Esophagus squamous epithelium (tissue), 5 donors: ENCODE measurements at regions not wholly inside any gene's neighbourhood (a gene's known extent, or its start where the extent isn't known, plus 50 kb on each side); places are given as distances from the start of the nearest gene placed in this dataset.

Source experiments
- DNase-seq: peaks from one replicate; lab custom pipeline; 2025; lab: John Stamatoyannopoulos, UW
- H3K27ac ChIP-seq, 4 donors: fragments of 200-600 bp; sonication (generic); one replicate each; pipeline ENCODE4 v1.5.1; 2016 to 2019; ENCODE audit warnings: mild to moderate bottlenecking in 1 of 4
- H3K27me3 ChIP-seq, 4 donors: fragments of 200-600 bp; sonication (generic); 1 replicate in 3 of 4; 2 replicates in 1 of 4; pipeline versions ENCODE4 v1.5.1 to v1.6.0; 2017 to 2021; ENCODE audit warnings: antibody characterized with exemption in 1 of 4
- H3K36me3 ChIP-seq, 3 donors: fragments of 200-600 bp; sonication (generic); one replicate each; pipeline ENCODE4 v1.5.1; 2016 to 2019
- H3K4me1 ChIP-seq, 3 donors: fragments of 200-600 bp; sonication (generic); one replicate each; pipeline ENCODE4 v1.5.1; 2017 to 2019
- H3K4me3 ChIP-seq, 4 donors: fragments of 200-600 bp; sonication (generic); 1 replicate in 3 of 4; 2 replicates in 1 of 4; pipeline ENCODE4 v1.5.1; 2016 to 2019; ENCODE audit warnings: mild to moderate bottlenecking in 2 of 4, moderate library complexity in 1 of 4
- H3K9me3 ChIP-seq, 3 donors: fragments of 200-600 bp; sonication (generic); one replicate each; pipeline ENCODE4 v1.5.1; 2016 to 2019
- POLR2A ChIP-seq, 4 donors: fragments of 450-650 bp; IDR thresholded peaks; one replicate each; pipeline ENCODE4 v1.6.1; 2017; ENCODE audit warnings: antibody characterized with exemption in 4 of 4, mild to moderate bottlenecking in 4 of 4, moderate library complexity in 3 of 4
- WGBS, 2 donors: methylation state at CpG; one replicate each; pipeline ENCODE4 v1.1.5; 2018; 5-methylcytosine and 5-hydroxymethylcytosine counted together
- intact Hi-C: fragments of 100-400 bp; cut with DNase I; formaldehyde crosslinking; loops from one replicate; pipeline ENCODE4 v1.15.0; 2022
- TF ChIP-seq, protein P1 (sequence below), 6 experiments: fragments of 450-650 bp in 4 of 6; fragments of 200-600 bp in 2 of 6; sonication (generic) in 2 of 6; IDR thresholded peaks; one replicate each; pipeline ENCODE4 v1.5.1; 2016 to 2019; ENCODE audit warnings: antibody characterized with exemption in 6 of 6, mild to moderate bottlenecking in 4 of 6, moderate library complexity in 4 of 6
- donor health status: DM: yes; HTN: yes; CAD: no.

DNA sequence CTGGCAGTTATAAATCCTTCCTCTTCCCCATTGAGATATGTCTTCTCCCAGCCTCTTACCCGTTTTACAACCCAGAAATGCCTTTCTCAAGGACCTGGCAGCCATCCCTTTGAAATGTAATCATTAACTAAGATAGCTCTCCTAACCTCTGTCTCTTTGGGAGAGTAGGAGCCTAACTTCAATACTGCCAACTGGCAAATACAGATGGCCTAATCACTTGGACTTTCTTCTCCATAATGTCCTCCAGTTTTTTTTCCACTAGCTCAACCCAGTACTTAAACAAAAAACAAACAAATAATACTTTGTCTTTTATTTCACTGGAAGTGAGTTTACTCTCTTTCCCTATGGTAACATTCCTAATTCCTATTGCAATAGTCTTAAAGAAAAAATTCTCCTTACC is 1391.1 kb downstream of the SUCLG1 start:
- TF ChIP-seq, protein P1, sequence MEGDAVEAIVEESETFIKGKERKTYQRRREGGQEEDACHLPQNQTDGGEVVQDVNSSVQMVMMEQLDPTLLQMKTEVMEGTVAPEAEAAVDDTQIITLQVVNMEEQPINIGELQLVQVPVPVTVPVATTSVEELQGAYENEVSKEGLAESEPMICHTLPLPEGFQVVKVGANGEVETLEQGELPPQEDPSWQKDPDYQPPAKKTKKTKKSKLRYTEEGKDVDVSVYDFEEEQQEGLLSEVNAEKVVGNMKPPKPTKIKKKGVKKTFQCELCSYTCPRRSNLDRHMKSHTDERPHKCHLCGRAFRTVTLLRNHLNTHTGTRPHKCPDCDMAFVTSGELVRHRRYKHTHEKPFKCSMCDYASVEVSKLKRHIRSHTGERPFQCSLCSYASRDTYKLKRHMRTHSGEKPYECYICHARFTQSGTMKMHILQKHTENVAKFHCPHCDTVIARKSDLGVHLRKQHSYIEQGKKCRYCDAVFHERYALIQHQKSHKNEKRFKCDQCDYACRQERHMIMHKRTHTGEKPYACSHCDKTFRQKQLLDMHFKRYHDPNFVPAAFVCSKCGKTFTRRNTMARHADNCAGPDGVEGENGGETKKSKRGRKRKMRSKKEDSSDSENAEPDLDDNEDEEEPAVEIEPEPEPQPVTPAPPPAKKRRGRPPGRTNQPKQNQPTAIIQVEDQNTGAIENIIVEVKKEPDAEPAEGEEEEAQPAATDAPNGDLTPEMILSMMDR (IDR thresholded peaks at IDR 0.05): no peak
- Histone ChIP-seq H3K4me3 (no peak overlapping the region), H3K4me1 (no peaks in the 10 kb centered on the region), H3K27me3 (no peaks in the 10 kb centered on the region), H3K9me3 (no peaks in the 10 kb centered on the region), H3K27ac (no peak overlapping the region), H3K36me3 (no peaks in the 10 kb centered on the region)
- DNase-seq: no peak
- intact Hi-C loops: no loop called here
- 29 to 47% methylated on average over 1 of the region's 1 CpG for WGBS, 2 donors

DNA sequence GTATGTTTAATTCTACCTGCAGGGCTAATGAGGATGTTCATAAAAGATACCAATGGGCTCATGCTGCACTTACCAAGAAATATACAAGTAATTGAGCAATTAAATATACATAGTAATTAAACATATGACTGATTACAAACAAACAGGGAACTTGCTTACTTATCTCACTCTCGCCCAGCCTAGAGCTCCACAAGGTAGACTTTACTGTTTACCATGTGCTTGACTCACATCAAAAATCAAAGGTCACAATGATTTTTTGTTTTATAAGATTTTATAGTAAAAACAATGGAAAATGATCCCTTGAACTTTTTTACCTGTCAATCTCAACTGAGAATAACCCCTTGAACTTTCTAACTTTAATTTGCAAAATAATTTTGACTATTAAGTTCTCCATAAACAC is 1395.1 kb downstream of the SUCLG1 start:
- no peaks in the 10 kb centered on the region for H3K27me3 ChIP-seq
- 78 to 82% methylated on average over 1 of the region's 1 CpG for WGBS, 2 donors
- intact Hi-C loops: no loop called here

DNA sequence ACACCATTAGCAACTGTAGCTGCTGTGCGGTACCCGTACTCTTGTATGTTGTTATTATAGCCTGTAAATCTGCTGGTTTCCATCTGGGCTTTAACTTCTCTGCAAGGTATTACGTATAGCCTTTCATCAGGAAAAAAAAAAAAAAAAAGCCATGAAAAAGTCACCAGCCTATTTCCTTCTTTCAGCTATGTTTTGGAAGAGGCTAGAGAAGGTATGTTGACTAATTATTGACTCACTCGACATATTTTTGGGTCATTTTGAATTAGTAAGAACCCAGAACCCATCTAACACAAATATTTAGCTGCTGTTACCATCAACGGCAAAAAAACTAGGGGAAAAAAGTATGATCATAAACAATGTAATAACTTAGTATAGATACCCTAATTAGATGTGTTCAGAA is 1395.6 kb downstream of the SUCLG1 start:
- no peak for TF ChIP-seq POLR2A (IDR thresholded peaks at IDR 0.05)
- TF ChIP-seq, protein P1 (IDR thresholded peaks at IDR 0.05): no peak
- no peak overlapping the region for H3K4me3 ChIP-seq
- no peaks in the 10 kb centered on the region for H3K4me1 ChIP-seq
- WGBS, 2 donors: 58 to 78% methylated on average over 5 of the region's 5 CpGs
- H3K27ac ChIP-seq: no peak overlapping the region
- intact Hi-C loops: no loop called here
- no peaks in the 10 kb centered on the region for H3K36me3 ChIP-seq
- no peak for DNase-seq
- no peaks in the 10 kb centered on the region for H3K27me3 ChIP-seq
- no peaks in the 10 kb centered on the region for H3K9me3 ChIP-seq

More for the DNA sequence above, 1395.1 kb downstream of the SUCLG1 start:
- Histone ChIP-seq H3K36me3 (no peaks in the 10 kb centered on the region), H3K4me1 (no peaks in the 10 kb centered on the region), H3K4me3 (no peak overlapping the region), H3K27ac (no peak overlapping the region), H3K9me3 (no peaks in the 10 kb centered on the region)
- no peak for DNase-seq
- TF ChIP-seq, protein P1 (IDR thresholded peaks at IDR 0.05): no peak
- TF ChIP-seq POLR2A (IDR thresholded peaks at IDR 0.05): no peak

DNA sequence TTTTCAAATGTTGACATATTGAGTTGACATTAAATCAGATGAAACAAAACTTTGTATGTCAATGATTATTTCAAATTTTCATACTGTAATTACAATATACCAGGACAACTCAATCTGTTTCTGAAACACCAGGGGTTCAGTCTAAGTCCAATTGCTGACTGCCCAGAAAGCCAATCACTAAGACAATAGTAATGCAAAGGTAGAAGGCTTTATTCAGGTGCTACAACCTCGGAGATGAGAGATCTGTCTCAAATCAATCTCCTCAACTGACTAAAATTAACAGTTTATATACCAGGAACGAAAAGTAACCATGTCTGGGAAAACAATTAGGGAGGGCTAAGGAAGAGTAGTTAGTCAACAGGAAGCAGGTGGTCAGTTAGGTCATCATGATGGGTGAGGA is 1400.4 kb downstream of the SUCLG1 start:
- intact Hi-C loops: no loop called here
- TF ChIP-seq, protein P1 (IDR thresholded peaks at IDR 0.05): no peak
- 29 to 41% methylated on average over 2 of the region's 2 CpGs for WGBS, 2 donors

DNA sequence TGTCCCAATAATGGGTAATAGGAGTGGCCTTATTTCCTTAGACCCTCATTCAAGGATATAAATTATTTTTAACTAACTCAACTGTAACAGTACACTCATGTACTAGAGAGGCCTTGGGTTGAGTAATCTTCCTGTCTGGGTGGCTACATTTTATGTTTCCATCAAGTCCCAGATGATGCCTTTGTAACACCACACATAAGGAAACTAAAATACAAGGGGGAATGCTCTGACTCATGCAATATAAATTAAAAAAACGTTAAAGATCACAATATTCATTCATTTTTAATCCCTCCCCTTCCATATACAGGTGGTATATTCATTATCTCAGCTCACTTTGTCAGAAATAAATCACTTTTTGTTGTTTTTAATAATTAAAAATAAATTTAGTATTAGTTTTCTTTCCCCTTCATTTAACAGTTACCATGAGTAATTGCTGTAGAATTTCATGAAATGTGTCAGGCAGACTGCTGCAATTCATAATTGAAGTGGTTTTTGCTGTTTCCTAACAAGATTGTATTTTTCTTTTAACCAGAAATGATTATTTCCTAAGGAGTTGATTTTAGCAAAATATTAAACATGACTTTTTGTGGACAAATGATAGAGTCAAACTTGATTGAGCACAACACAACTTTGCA is 1403.6 kb downstream of the SUCLG1 start:
- TF ChIP-seq, protein P1 (IDR thresholded peaks at IDR 0.05): no peak
- no peak for TF ChIP-seq POLR2A (IDR thresholded peaks at IDR 0.05)
- no peak for DNase-seq

More for the DNA sequence above, 1400.4 kb downstream of the SUCLG1 start:
- Histone ChIP-seq H3K4me3 (no peak overlapping the region), H3K36me3 (no peaks in the 10 kb centered on the region), H3K27ac (no peak overlapping the region), H3K27me3 (no peaks in the 10 kb centered on the region), H3K9me3 (no peaks in the 10 kb centered on the region), H3K4me1 (no peaks in the 10 kb centered on the region)
- DNase-seq: no peak

More for the DNA sequence above, 1403.6 kb downstream of the SUCLG1 start:
- intact Hi-C loops: no loop called here
- Histone ChIP-seq H3K36me3 (no peaks in the 10 kb centered on the region), H3K4me3 (no peak overlapping the region), H3K4me1 (no peaks in the 10 kb centered on the region), H3K27ac (no peak overlapping the region), H3K27me3 (no peaks in the 10 kb centered on the region), H3K9me3 (no peaks in the 10 kb centered on the region)
- 6 to 12% methylated on average over 1 of the region's 1 CpG for WGBS, 2 donors
